IMR-90 (cell line): ENCODE measurements at regions not wholly inside any gene's neighbourhood (a gene's known extent, or its start where the extent isn't known, plus 50 kb on each side); places are given as distances from the start of the nearest gene placed in this dataset.
A peak's percentile ranks its signal among the peaks of the same experiment; 100 is the strongest.

Source experiments
- ATAC-seq: fragments of 200-7000 bp; cut with Tn5 transposase; 2 replicates; pipeline ENCODE4 v1.9.1; 2020; ENCODE audit warnings: low read depth, mild to moderate bottlenecking, moderate library complexity
- BruUV-seq: library from RNA; stranded (reverse); fragments of 400-500 nt; replicated peaks from 2 replicates; lab custom pipeline; 2021; lab: Mats Ljungman, UMichigan
- CTCF ChIA-PET: fragments of 300-600 bp; formaldehyde crosslinking; extraction: SDS; loops from one replicate; lab custom pipeline; 2021; ENCODE audit warnings: antibody characterized with exemption; lab: Yijun Ruan, JAX
- POLR2A ChIA-PET: fragments of 300-600 bp; sonication (Branson Sonifier 250); formaldehyde crosslinking; loops from one replicate; lab custom pipeline; 2022; ENCODE audit warnings: antibody characterized with exemption; ENCODE audit not compliant: unreplicated experiment; lab: Charles Lee
- DNase-seq: peaks from one replicate; pipeline ENCODE4 v3.0.0; 2013
- H2AFZ ChIP-seq: replicated peaks from 2 replicates; pipeline ENCODE3; 2013; ENCODE audit warnings: low read length, mild to moderate bottlenecking; ENCODE audit not compliant: poor library complexity
- H2AK5ac ChIP-seq: 2 replicates; pipeline ENCODE4 v1.6.1; 2013; ENCODE audit warnings: low read depth, low read length, inconsistent platforms
- H2AK9ac ChIP-seq: replicated peaks from 2 replicates; pipeline ENCODE3; 2013; ENCODE audit warnings: mild to moderate bottlenecking, low read depth, low read length, moderate library complexity; ENCODE audit not compliant: poor library complexity
- H2BK120ac ChIP-seq: 2 replicates; pipeline ENCODE4 v1.6.1; 2013; ENCODE audit warnings: low read depth, low read length, inconsistent platforms
- H2BK15ac ChIP-seq: 3 replicates; pipeline ENCODE4 v1.6.1; 2013; ENCODE audit warnings: low read depth, low read length, inconsistent platforms
- H2BK20ac ChIP-seq: 2 replicates; pipeline ENCODE4 v1.6.1; 2013; ENCODE audit warnings: low read depth, mild to moderate bottlenecking, inconsistent platforms, low read length, moderate library complexity
- H2BK5ac ChIP-seq: 2 replicates; pipeline ENCODE4 v1.6.1; 2013; ENCODE audit warnings: mild to moderate bottlenecking, low read depth, low read length, inconsistent platforms; ENCODE audit not compliant: poor library complexity, severe bottlenecking
- H3K14ac ChIP-seq: replicated peaks from 2 replicates; pipeline ENCODE4 v1.6.1; 2013; ENCODE audit warnings: low read depth, low read length, inconsistent platforms
- H3K18ac ChIP-seq: 2 replicates; pipeline ENCODE4 v1.6.1; 2013; ENCODE audit warnings: low read depth, low read length, control low read depth
- H3K23ac ChIP-seq: 2 replicates; pipeline ENCODE4 v1.6.1; 2013; ENCODE audit warnings: low read depth, low read length, inconsistent platforms
- H3K27ac ChIP-seq: 2 replicates; pipeline ENCODE4 v1.5.1; 2013; ENCODE audit warnings: mild to moderate bottlenecking, control low read depth, low read length; ENCODE audit not compliant: insufficient read depth
- H3K27me3 ChIP-seq: 2 replicates; pipeline ENCODE4 v1.6.1; 2013; ENCODE audit warnings: low read length; ENCODE audit not compliant: control insufficient read depth, insufficient read depth
- H3K36me3 ChIP-seq: 2 replicates; pipeline ENCODE4 v1.6.1; 2013; ENCODE audit warnings: low read length, mixed read lengths; ENCODE audit not compliant: control insufficient read depth, insufficient read depth
- H3K4ac ChIP-seq: 2 replicates; pipeline ENCODE4 v1.6.1; 2013; ENCODE audit warnings: low read depth, low read length, inconsistent platforms
- H3K4me1 ChIP-seq: 2 replicates; pipeline ENCODE4 v1.6.1; 2013; ENCODE audit warnings: low read length, mixed read lengths; ENCODE audit not compliant: control insufficient read depth, insufficient read depth
- H3K4me2 ChIP-seq: 2 replicates; pipeline ENCODE4 v1.6.1; 2013; ENCODE audit warnings: low read depth, mild to moderate bottlenecking, control low read depth, low read length, moderate library complexity
- H3K4me3 ChIP-seq: 2 replicates; pipeline ENCODE4 v1.5.1; 2013; ENCODE audit warnings: low read depth, mild to moderate bottlenecking, control low read depth, low read length, moderate library complexity; ENCODE audit not compliant: insufficient read depth
- H3K56ac ChIP-seq: 2 replicates; pipeline ENCODE4 v1.6.1; 2013; ENCODE audit warnings: low read length, inconsistent platforms; ENCODE audit not compliant: insufficient read depth; ENCODE audit errors: extremely low read depth
- H3K79me1 ChIP-seq, 2 experiments: 2 replicates each; pipeline ENCODE4 v1.6.1; 2013; ENCODE audit warnings: low read length in 2 of 2, inconsistent platforms in 1 of 2, low read depth in 1 of 2
- H3K9ac ChIP-seq: 2 replicates; pipeline ENCODE4 v1.6.1; 2013; ENCODE audit warnings: low read depth, low read length, control low read depth
- H3K9me1 ChIP-seq: 2 replicates; pipeline ENCODE4 v1.6.1; 2013; ENCODE audit warnings: low read length, inconsistent platforms; ENCODE audit not compliant: insufficient read depth
- H3K9me3 ChIP-seq: 2 replicates; pipeline ENCODE4 v1.6.1; 2013; ENCODE audit warnings: low read length; ENCODE audit not compliant: control insufficient read depth, insufficient read depth
- H4K20me1 ChIP-seq: 2 replicates; pipeline ENCODE4 v1.6.1; 2013; ENCODE audit warnings: low read length, inconsistent platforms; ENCODE audit not compliant: insufficient read depth
- H4K5ac ChIP-seq: 2 replicates; pipeline ENCODE4 v1.6.1; 2013; ENCODE audit warnings: mild to moderate bottlenecking, low read depth, low read length, control low read depth
- H4K8ac ChIP-seq, 2 experiments: 2 replicates each; pipeline ENCODE4 v1.6.1; 2013; ENCODE audit warnings: low read depth in 2 of 2, low read length in 2 of 2, control low read depth in 1 of 2, inconsistent platforms in 1 of 2
- H4K91ac ChIP-seq: 2 replicates; pipeline ENCODE4 v1.6.1; 2013; ENCODE audit warnings: low read depth, low read length, inconsistent platforms; ENCODE audit not compliant: insufficient read depth
- CHD1 ChIP-seq: IDR thresholded peaks from 2 replicates; pipeline ENCODE4 v1.6.1; 2012; ENCODE audit warnings: low read depth, low read length, improper control_type of control experiment
- CTCF ChIP-seq: conservative IDR thresholded peaks from 2 replicates; pipeline ENCODE4 v1.5.1; 2012; ENCODE audit warnings: mild to moderate bottlenecking, low read depth, low read length, improper control_type of control experiment
- ELK1 ChIP-seq: fragments of 150-350 bp; IDR thresholded peaks from 2 replicates; pipeline ENCODE4 v1.6.1; 2016; ENCODE audit warnings: low read depth, mild to moderate bottlenecking, low read length, moderate library complexity, borderline replicate concordance
- FOS ChIP-seq: fragments of 150-350 bp; IDR thresholded peaks from 2 replicates; pipeline ENCODE4 v1.6.1; 2016; ENCODE audit warnings: low read depth, low read length
- MAFK ChIP-seq: IDR thresholded peaks from 2 replicates; pipeline ENCODE4 v1.6.1; 2012; ENCODE audit warnings: low read depth, low read length, improper control_type of control experiment
- MAZ ChIP-seq: IDR thresholded peaks from 2 replicates; pipeline ENCODE4 v1.6.1; 2012; ENCODE audit warnings: low read depth, mild to moderate bottlenecking, low read length, improper control_type of control experiment, moderate library complexity, borderline replicate concordance
- MXI1 ChIP-seq: IDR thresholded peaks from 2 replicates; pipeline ENCODE4 v1.6.1; 2012; ENCODE audit warnings: low read depth, mild to moderate bottlenecking, low read length, moderate library complexity, borderline replicate concordance
- NFE2L2 ChIP-seq: fragments of 150-350 bp; IDR thresholded peaks from 2 replicates; pipeline ENCODE4 v1.6.1; 2016; ENCODE audit warnings: low read depth, mild to moderate bottlenecking, low read length
- POLR2A ChIP-seq: IDR thresholded peaks from 2 replicates; pipeline ENCODE4 v1.6.1; 2012; ENCODE audit warnings: mild to moderate bottlenecking, low read depth, low read length
- RCOR1 ChIP-seq: IDR thresholded peaks from 2 replicates; pipeline ENCODE4 v1.6.1; 2012; ENCODE audit warnings: mild to moderate bottlenecking, low read length, improper control_type of control experiment; ENCODE audit not compliant: insufficient replicate concordance
- RFX5 ChIP-seq: IDR thresholded peaks from 2 replicates; pipeline ENCODE4 v1.8.0; 2012; ENCODE audit warnings: low read depth, mild to moderate bottlenecking, low read length, moderate library complexity
- SMC3 ChIP-seq: fragments of 150-350 bp; IDR thresholded peaks from 2 replicates; pipeline ENCODE4 v1.6.1; 2016; ENCODE audit warnings: low read depth, mild to moderate bottlenecking, antibody characterized with exemption, low read length, moderate library complexity
- USF2 ChIP-seq: fragments of 150-350 bp; IDR thresholded peaks from 2 replicates; pipeline ENCODE4 v1.6.1; 2017; ENCODE audit warnings: mild to moderate bottlenecking, antibody characterized with exemption, low read length, low read depth
- WGBS, 2 experiments: methylation state at CpG; one replicate each; pipeline versions ENCODE4 v1.1.5 to v1.1.7; 2013; ENCODE audit warnings: missing lambda C conversion rate in 2 of 2; ENCODE audit not compliant: insufficient read length in 1 of 2; ENCODE audit errors: extremely low coverage in 2 of 2; 5-methylcytosine and 5-hydroxymethylcytosine counted together
- dilution Hi-C: fragments of 300-500 bp; cut with HindIII; formaldehyde crosslinking; loops from one replicate; pipeline ENCODE4 v1.14.3; 2018; ENCODE audit warnings: low sequenced_read_pairs; ENCODE audit not compliant: unreplicated experiment
- in situ Hi-C: fragments of 300-500 bp; cut with MboI; formaldehyde crosslinking; loops from 3 replicates; pipeline ENCODE4 v1.14.3; 2019; ENCODE audit warnings: low sequenced_read_pairs, inconsistent platforms, mixed read lengths
- intact Hi-C: fragments of 100-400 bp; cut with micrococcal nuclease; formaldehyde crosslinking; loops from 2 replicates; pipeline ENCODE4 v1.10.0; 2022

- Histone ChIP-seq H3K56ac (no peak overlapping the region), H2BK20ac (no peak overlapping the region), H3K4ac (no peak overlapping the region), H2AK9ac (no peak overlapping the region), H4K8ac (no peak overlapping the region), H3K18ac (no peak overlapping the region), H4K20me1 (no peaks in the 10 kb centered on the region), H2AK5ac (no peak overlapping the region), H3K9ac (no peak overlapping the region), H3K9me3 (no peaks in the 10 kb centered on the region), H3K36me3 (no peaks in the 10 kb centered on the region), H3K4me1 (no peaks in the 10 kb centered on the region; the same call in 1 of the 2 replicates), H4K91ac (no peak overlapping the region), H2BK120ac (no peak overlapping the region), H3K9me1 (no peaks in the 10 kb centered on the region), H3K4me2 (peak overlapping the region; percentile 52; the same call in 1 of the 2 replicates), H3K14ac (no peak overlapping the region), H3K27me3 (peaks cover 18% of the 10 kb centered on the region), H3K27ac (no peak overlapping the region), H2AFZ (no peak overlapping the region), H3K4me3 (no peak overlapping the region), H4K5ac (no peak overlapping the region), H3K23ac (no peak overlapping the region), H2BK5ac (no peak overlapping the region), H2BK15ac (no peak overlapping the region), H3K79me1 (no peaks in the 10 kb centered on the region)
- CTCF ChIA-PET: no interaction called here
- ATAC-seq: no peak
- TF ChIP-seq USF2 (no peak), RCOR1 (no peak), FOS (no peak), POLR2A (no peak), RFX5 (no peak), MXI1 (no peak), CTCF (no peak), SMC3 (no peak), NFE2L2 (no peak), MAZ (no peak), MAFK (no peak), CHD1 (no peak), ELK1 (no peak)
- POLR2A ChIA-PET: no interaction called here
- dilution Hi-C loops: no loop called here
- no peak for DNase-seq
- no TSS peak for BruUV-seq
- intact Hi-C loops: loop anchor here (5.0 to 10.0 kb wide), 3 partner anchors 52 to 626 kb away; no protein-coding TSS in a partner anchor
- WGBS, 2 experiments: no CpG with 5 or more reads among the region's 6 CpGs
- in situ Hi-C loops: no loop called here
Observed at GRCh38 chr17:20852990-20853370, 189.8 kb downstream of the USP22 start.
